OCI-LY1 (cell line): ENCODE measurements at regions not wholly inside any gene's neighbourhood (a gene's known extent, or its start where the extent isn't known, plus 50 kb on each side); places are given as distances from the start of the nearest gene placed in this dataset.

Experiments used
- EZH2 ChIP-seq: fragments of 200-600 bp; sonication (generic), shearing (Covaris generic); IDR thresholded peaks from 2 replicates; pipeline ENCODE4 v1.8.0; 2017; ENCODE audit warnings: borderline replicate concordance, mixed run types, mild to moderate bottlenecking, antibody characterized with exemption, low read length, moderate library complexity, mixed read lengths
- TF ChIP-seq, protein P1 (sequence below): fragments of 200-600 bp; sonication (generic), shearing (Covaris generic); IDR thresholded peaks from 2 replicates; pipeline ENCODE4 v1.5.1; 2017; ENCODE audit warnings: mild to moderate bottlenecking, antibody characterized with exemption, low read length, moderate library complexity, mixed read lengths

- TF ChIP-seq, protein P1, sequence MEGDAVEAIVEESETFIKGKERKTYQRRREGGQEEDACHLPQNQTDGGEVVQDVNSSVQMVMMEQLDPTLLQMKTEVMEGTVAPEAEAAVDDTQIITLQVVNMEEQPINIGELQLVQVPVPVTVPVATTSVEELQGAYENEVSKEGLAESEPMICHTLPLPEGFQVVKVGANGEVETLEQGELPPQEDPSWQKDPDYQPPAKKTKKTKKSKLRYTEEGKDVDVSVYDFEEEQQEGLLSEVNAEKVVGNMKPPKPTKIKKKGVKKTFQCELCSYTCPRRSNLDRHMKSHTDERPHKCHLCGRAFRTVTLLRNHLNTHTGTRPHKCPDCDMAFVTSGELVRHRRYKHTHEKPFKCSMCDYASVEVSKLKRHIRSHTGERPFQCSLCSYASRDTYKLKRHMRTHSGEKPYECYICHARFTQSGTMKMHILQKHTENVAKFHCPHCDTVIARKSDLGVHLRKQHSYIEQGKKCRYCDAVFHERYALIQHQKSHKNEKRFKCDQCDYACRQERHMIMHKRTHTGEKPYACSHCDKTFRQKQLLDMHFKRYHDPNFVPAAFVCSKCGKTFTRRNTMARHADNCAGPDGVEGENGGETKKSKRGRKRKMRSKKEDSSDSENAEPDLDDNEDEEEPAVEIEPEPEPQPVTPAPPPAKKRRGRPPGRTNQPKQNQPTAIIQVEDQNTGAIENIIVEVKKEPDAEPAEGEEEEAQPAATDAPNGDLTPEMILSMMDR = no peak
- no peak for TF ChIP-seq EZH2
Observed at GRCh38 chr14:66009089-66009488, 477.1 kb upstream of the CCDC196 start.
